GM06990 (cell line): ENCODE measurements at regions not wholly inside any gene's neighbourhood (a gene's known extent, or its start where the extent isn't known, plus 50 kb on each side); places are given as distances from the start of the nearest gene placed in this dataset.

Experiments
- DNase-seq: peaks from one replicate; pipeline ENCODE4 v3.0.0-alpha.2; 2011; ENCODE audit not compliant: insufficient read length; ENCODE audit errors: extremely low read depth
- H3K27me3 ChIP-seq: replicated peaks from 2 replicates; pipeline ENCODE4 v1.6.0; 2011; ENCODE audit warnings: low read length; ENCODE audit not compliant: control insufficient read depth, insufficient read depth
- H3K36me3 ChIP-seq: 2 replicates; pipeline ENCODE4 v1.5.1; 2011; ENCODE audit warnings: low read length; ENCODE audit not compliant: control insufficient read depth, insufficient read depth
- H3K4me3 ChIP-seq: replicated peaks from 2 replicates; pipeline ENCODE4 v1.5.1; 2011; ENCODE audit warnings: low read depth, mild to moderate bottlenecking, control low read depth, low read length
- TF ChIP-seq, protein P1 (sequence below): IDR thresholded peaks from 2 replicates; pipeline ENCODE4 v1.5.1; 2011; ENCODE audit warnings: low read length, control low read depth, mild to moderate bottlenecking, inconsistent platforms; ENCODE audit not compliant: insufficient read depth, poor library complexity, severe bottlenecking

- Histone ChIP-seq H3K27me3 (no peaks in the 10 kb centered on the region), H3K36me3 (no peaks in the 10 kb centered on the region), H3K4me3 (no peak overlapping the region)
- TF ChIP-seq, protein P1, sequence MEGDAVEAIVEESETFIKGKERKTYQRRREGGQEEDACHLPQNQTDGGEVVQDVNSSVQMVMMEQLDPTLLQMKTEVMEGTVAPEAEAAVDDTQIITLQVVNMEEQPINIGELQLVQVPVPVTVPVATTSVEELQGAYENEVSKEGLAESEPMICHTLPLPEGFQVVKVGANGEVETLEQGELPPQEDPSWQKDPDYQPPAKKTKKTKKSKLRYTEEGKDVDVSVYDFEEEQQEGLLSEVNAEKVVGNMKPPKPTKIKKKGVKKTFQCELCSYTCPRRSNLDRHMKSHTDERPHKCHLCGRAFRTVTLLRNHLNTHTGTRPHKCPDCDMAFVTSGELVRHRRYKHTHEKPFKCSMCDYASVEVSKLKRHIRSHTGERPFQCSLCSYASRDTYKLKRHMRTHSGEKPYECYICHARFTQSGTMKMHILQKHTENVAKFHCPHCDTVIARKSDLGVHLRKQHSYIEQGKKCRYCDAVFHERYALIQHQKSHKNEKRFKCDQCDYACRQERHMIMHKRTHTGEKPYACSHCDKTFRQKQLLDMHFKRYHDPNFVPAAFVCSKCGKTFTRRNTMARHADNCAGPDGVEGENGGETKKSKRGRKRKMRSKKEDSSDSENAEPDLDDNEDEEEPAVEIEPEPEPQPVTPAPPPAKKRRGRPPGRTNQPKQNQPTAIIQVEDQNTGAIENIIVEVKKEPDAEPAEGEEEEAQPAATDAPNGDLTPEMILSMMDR = no peak
- DNase-seq = no peak
Measured at GRCh38 chr2:51597086-51597485, 565.2 kb upstream of the NRXN1 start.

GRCh38 chr2:51595836-51596235, 563.9 kb upstream of the NRXN1 start:
- TF ChIP-seq, protein P1 = no peak
- Histone ChIP-seq H3K36me3 (no peaks in the 10 kb centered on the region), H3K27me3 (no peaks in the 10 kb centered on the region), H3K4me3 (no peak overlapping the region)
- no peak for DNase-seq

- TF ChIP-seq, protein P1 = no peak
- no peaks in the 10 kb centered on the region for H3K27me3 ChIP-seq
- no peak overlapping the region for H3K4me3 ChIP-seq
- no peaks in the 10 kb centered on the region for H3K36me3 ChIP-seq
- no peak for DNase-seq
Measured at GRCh38 chr2:51581636-51582267, 549.8 kb upstream of the NRXN1 start.

GRCh38 chr2:51579412-51579811, 547.5 kb upstream of the NRXN1 start:
- TF ChIP-seq, protein P1 = no peak
- DNase-seq = no peak
- Histone ChIP-seq H3K4me3 (no peak overlapping the region), H3K36me3 (no peaks in the 10 kb centered on the region), H3K27me3 (no peaks in the 10 kb centered on the region)

DNA sequence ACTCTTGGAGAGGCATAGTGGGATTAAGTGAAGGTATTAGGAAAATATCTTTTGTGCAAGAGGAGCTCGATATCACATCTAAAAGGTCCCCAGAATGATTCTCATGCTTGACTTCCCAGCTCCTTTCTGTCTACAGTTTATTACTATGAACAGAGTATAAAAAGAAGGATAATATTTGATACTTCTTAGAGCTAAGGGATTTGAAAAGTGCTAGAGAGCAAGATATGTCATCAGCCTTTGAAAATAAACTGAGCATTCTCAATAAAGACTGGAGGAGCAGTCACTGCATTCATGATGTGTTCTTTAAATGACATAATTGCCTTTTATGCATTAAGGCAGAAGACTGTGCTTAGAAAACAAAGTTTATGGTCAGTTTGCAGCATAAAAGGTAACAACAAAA, 543.2 kb upstream of the NRXN1 start:
- DNase-seq = no peak
- no peak overlapping the region for H3K4me3 ChIP-seq
- no peaks in the 10 kb centered on the region for H3K36me3 ChIP-seq
- TF ChIP-seq, protein P1 = no peak
- H3K27me3 ChIP-seq = no peaks in the 10 kb centered on the region

- Histone ChIP-seq H3K27me3 (no peaks in the 10 kb centered on the region), H3K36me3 (no peaks in the 10 kb centered on the region), H3K4me3 (no peak overlapping the region)
- no peak for DNase-seq
- TF ChIP-seq, protein P1 = no peak
Measured at GRCh38 chr2:51559026-51559425, 527.1 kb upstream of the NRXN1 start.
